ENCODE measurements at regions not wholly inside any gene's neighbourhood (a gene's known extent, or its start where the extent isn't known, plus 50 kb on each side); places are given as distances from the start of the nearest gene placed in this dataset.

- Histone ChIP-seq H3K4me1 (ENCODE audit: insufficient read depth, low read length, poor library complexity, severe bottlenecking) (no peaks in the 10 kb centered on the region), H3K36me3 (ENCODE audit: insufficient read depth, low read length) (no peaks in the 10 kb centered on the region), H3K27ac (ENCODE audit: low read depth, low read length, poor library complexity, severe bottlenecking) (no peak overlapping the region), H3K79me2 (ENCODE audit: insufficient read depth, low read depth, low read length) (no peaks in the 10 kb centered on the region), H2AFZ (ENCODE audit: low read length) (no peak overlapping the region), H3K4me3 (ENCODE audit: low read depth, low read length, poor library complexity, severe bottlenecking) (no peak overlapping the region), H3K4me2 (ENCODE audit: low read length) (no peak overlapping the region), H3K9me3 (ENCODE audit: low read length) (no peaks in the 10 kb centered on the region), H3K9me2 (ENCODE audit: insufficient read depth, low read length) (no peaks in the 10 kb centered on the region), H4K20me1 (ENCODE audit: insufficient read depth, low read length) (no peaks in the 10 kb centered on the region)
- BruUV-seq (replicated peaks), result no TSS peak
- intact Hi-C loops (cut with micrococcal nuclease; ENCODE audit: unreplicated experiment), result no loop called here
- POLR2A ChIA-PET, result interaction anchor here (0.5 kb wide), 1 partner anchor 963 kb away, joined by 4 read pairs; no protein-coding TSS in a partner anchor
- no peak for DNase-seq (ENCODE audit: low spot score)
- TF ChIP-seq EZH2phosphoT487 (IDR thresholded peaks at IDR 0.05; ENCODE audit: borderline replicate concordance, low read depth, low read length) (no peak), CTCF (conservative IDR thresholded peaks at IDR 0.05; ENCODE audit: low read length) (no peak)
- CTCF ChIA-PET (ENCODE audit: unreplicated experiment), result no interaction called here
Observed at GRCh38 chr12:102746963-102747362, 170.1 kb downstream of the PAH start.

- no peak overlapping the region for H3K27ac ChIP-seq (ENCODE audit: low read depth, low read length, poor library complexity, severe bottlenecking)
- no peaks in the 10 kb centered on the region for H3K36me3 ChIP-seq (ENCODE audit: insufficient read depth, low read length)
- H3K9me3 ChIP-seq (ENCODE audit: low read length), result no peaks in the 10 kb centered on the region
- no peaks in the 10 kb centered on the region for H3K9me2 ChIP-seq (ENCODE audit: insufficient read depth, low read length)
- intact Hi-C loops (cut with micrococcal nuclease; ENCODE audit: unreplicated experiment), result no loop called here
- CTCF ChIA-PET (ENCODE audit: unreplicated experiment), result no interaction called here
- no peak overlapping the region for H3K4me3 ChIP-seq (ENCODE audit: low read depth, low read length, poor library complexity, severe bottlenecking)
- TF ChIP-seq CTCF (conservative IDR thresholded peaks at IDR 0.05; ENCODE audit: low read length) (no peak), EZH2phosphoT487 (IDR thresholded peaks at IDR 0.05; ENCODE audit: borderline replicate concordance, low read depth, low read length) (no peak)
- H3K4me2 ChIP-seq (ENCODE audit: low read length), result no peak overlapping the region
- H4K20me1 ChIP-seq (ENCODE audit: insufficient read depth, low read length), result no peaks in the 10 kb centered on the region
- DNase-seq (ENCODE audit: low spot score), result no peak
- H3K4me1 ChIP-seq (ENCODE audit: insufficient read depth, low read length, poor library complexity, severe bottlenecking), result no peaks in the 10 kb centered on the region
- POLR2A ChIA-PET, result interaction anchor here (0.6 kb wide), 2 partner anchors 194 to 1835 kb away, joined by 3 to 7 read pairs; no protein-coding TSS in a partner anchor
- no peak overlapping the region for H2AFZ ChIP-seq (ENCODE audit: low read length)
- H3K79me2 ChIP-seq (ENCODE audit: insufficient read depth, low read depth, low read length), result no peaks in the 10 kb centered on the region
- no TSS peak for BruUV-seq (replicated peaks)
Observed at GRCh38 chr12:102745971-102746600, 171.0 kb downstream of the PAH start.

GRCh38 chr12:102741196-102741595 is 175.8 kb downstream of the PAH start:
- H3K4me1 ChIP-seq (ENCODE audit: insufficient read depth, low read length, poor library complexity, severe bottlenecking), result no peaks in the 10 kb centered on the region
- no peaks in the 10 kb centered on the region for H3K36me3 ChIP-seq (ENCODE audit: insufficient read depth, low read length)
- ChIA-PET POLR2A (no interaction called here), CTCF (ENCODE audit: unreplicated experiment) (no interaction called here)
- intact Hi-C loops (cut with micrococcal nuclease; ENCODE audit: unreplicated experiment), result no loop called here
- no peak overlapping the region for H3K4me3 ChIP-seq (ENCODE audit: low read depth, low read length, poor library complexity, severe bottlenecking)
- DNase-seq (ENCODE audit: low spot score), result no peak
- H3K27ac ChIP-seq (ENCODE audit: low read depth, low read length, poor library complexity, severe bottlenecking), result no peak overlapping the region
- no peak overlapping the region for H2AFZ ChIP-seq (ENCODE audit: low read length)
- no peaks in the 10 kb centered on the region for H3K79me2 ChIP-seq (ENCODE audit: insufficient read depth, low read depth, low read length)
- H3K4me2 ChIP-seq (ENCODE audit: low read length), result no peak overlapping the region
- no peaks in the 10 kb centered on the region for H3K9me3 ChIP-seq (ENCODE audit: low read length)
- TF ChIP-seq CTCF (conservative IDR thresholded peaks at IDR 0.05; ENCODE audit: low read length), result no peak
- no peak for TF ChIP-seq EZH2phosphoT487 (IDR thresholded peaks at IDR 0.05; ENCODE audit: borderline replicate concordance, low read depth, low read length)
- H4K20me1 ChIP-seq (ENCODE audit: insufficient read depth, low read length), result no peaks in the 10 kb centered on the region
- no peaks in the 10 kb centered on the region for H3K9me2 ChIP-seq (ENCODE audit: insufficient read depth, low read length)
- BruUV-seq (replicated peaks), result no TSS peak

All from OCI-LY7 (cell line).